SK-N-SH treated with all-trans-retinoic acid at 6 μM for 48 hours (cell line): ENCODE measurements at regions not wholly inside any gene's neighbourhood (a gene's known extent, or its start where the extent isn't known, plus 50 kb on each side); places are given as distances from the start of the nearest gene placed in this dataset.

Source experiments
- ARNTL ChIP-seq: fragments of 450-650 bp; formaldehyde crosslinking; IDR thresholded peaks from 2 replicates; pipeline ENCODE4 v1.5.0; 2020; ENCODE audit warnings: low read depth, mild to moderate bottlenecking, moderate library complexity, borderline replicate concordance
- GLIS3 ChIP-seq: fragments of 250-450 bp; sonication (Bioruptor Pico); IDR thresholded peaks from 2 replicates; pipeline ENCODE4 v1.5.0; 2020; ENCODE audit warnings: mild to moderate bottlenecking, moderate library complexity
- PPARA ChIP-seq: fragments of 250-450 bp; sonication (Bioruptor Pico); IDR thresholded peaks from 2 replicates; pipeline ENCODE4 v1.5.0; 2020; ENCODE audit warnings: mild to moderate bottlenecking, borderline replicate concordance
- TCF4 ChIP-seq: fragments of 250-450 bp; sonication (Bioruptor Pico); IDR thresholded peaks from 2 replicates; pipeline ENCODE4 v1.8.0; 2021; ENCODE audit warnings: mild to moderate bottlenecking, moderate library complexity, borderline replicate concordance
- ZFP3 ChIP-seq: fragments of 250-450 bp; sonication (Bioruptor Pico); IDR thresholded peaks from 2 replicates; pipeline ENCODE4 v1.5.0; 2020; ENCODE audit warnings: mild to moderate bottlenecking, moderate library complexity
- ZNF565 ChIP-seq: fragments of 450-650 bp; formaldehyde crosslinking; conservative IDR thresholded peaks from 2 replicates; pipeline ENCODE4 v1.5.0; 2020; ENCODE audit warnings: low read depth, mild to moderate bottlenecking, moderate library complexity
- TF ChIP-seq, protein P1 (sequence below): fragments of 250-450 bp; sonication (Bioruptor Pico); IDR thresholded peaks from 2 replicates; pipeline ENCODE4 v1.5.1; 2020; ENCODE audit warnings: low read depth, mild to moderate bottlenecking, moderate library complexity
- TF ChIP-seq, protein P2 (sequence below): fragments of 250-450 bp; sonication (Bioruptor Pico); IDR thresholded peaks from 2 replicates; pipeline ENCODE4 v1.8.0; 2020; ENCODE audit warnings: mild to moderate bottlenecking, moderate library complexity, borderline replicate concordance
- TF ChIP-seq, protein P3 (sequence below): fragments of 250-450 bp; sonication (Bioruptor Pico); IDR thresholded peaks from 2 replicates; pipeline ENCODE4 v1.5.1; 2021; ENCODE audit warnings: mild to moderate bottlenecking, moderate library complexity
- TF ChIP-seq, protein P4 (sequence below): fragments of 250-450 bp; sonication (Bioruptor Pico); IDR thresholded peaks from 2 replicates; pipeline ENCODE4 v1.5.0; 2020; ENCODE audit warnings: mild to moderate bottlenecking, moderate library complexity

DNA sequence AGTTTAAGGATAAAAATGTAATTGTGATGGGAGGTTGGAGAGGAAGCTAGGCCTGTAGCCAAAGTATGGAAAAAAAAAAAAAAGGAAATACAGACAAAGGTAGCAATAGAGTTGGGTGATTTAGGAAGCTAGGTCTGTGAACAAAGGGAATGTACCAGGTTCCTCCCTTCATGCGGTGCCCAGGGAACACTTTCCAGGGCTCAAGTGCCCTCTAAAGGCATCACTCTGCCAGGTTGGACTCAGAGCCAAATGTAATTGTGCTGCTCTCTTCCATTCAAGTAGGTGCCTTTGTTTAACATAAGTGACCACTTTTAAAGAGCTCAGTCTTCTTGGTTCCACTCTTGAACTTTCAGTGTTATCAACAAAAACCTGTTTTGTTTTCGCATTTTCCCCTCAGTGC lies 159.7 kb upstream of the AHI1 start:
- TF ChIP-seq, protein P1, sequence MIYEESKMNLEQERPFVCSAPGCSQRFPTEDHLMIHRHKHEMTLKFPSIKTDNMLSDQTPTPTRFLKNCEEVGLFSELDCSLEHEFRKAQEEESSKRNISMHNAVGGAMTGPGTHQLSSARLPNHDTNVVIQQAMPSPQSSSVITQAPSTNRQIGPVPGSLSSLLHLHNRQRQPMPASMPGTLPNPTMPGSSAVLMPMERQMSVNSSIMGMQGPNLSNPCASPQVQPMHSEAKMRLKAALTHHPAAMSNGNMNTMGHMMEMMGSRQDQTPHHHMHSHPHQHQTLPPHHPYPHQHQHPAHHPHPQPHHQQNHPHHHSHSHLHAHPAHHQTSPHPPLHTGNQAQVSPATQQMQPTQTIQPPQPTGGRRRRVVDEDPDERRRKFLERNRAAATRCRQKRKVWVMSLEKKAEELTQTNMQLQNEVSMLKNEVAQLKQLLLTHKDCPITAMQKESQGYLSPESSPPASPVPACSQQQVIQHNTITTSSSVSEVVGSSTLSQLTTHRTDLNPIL (CRISPR knock-in tag): no peak
- TF ChIP-seq TCF4 (CRISPR knock-in tag) (no peak), PPARA (no peak), ZNF565 (no peak), GLIS3 (no peak), ZFP3 (CRISPR knock-in tag) (no peak), ARNTL (no peak)
- TF ChIP-seq, protein P2, sequence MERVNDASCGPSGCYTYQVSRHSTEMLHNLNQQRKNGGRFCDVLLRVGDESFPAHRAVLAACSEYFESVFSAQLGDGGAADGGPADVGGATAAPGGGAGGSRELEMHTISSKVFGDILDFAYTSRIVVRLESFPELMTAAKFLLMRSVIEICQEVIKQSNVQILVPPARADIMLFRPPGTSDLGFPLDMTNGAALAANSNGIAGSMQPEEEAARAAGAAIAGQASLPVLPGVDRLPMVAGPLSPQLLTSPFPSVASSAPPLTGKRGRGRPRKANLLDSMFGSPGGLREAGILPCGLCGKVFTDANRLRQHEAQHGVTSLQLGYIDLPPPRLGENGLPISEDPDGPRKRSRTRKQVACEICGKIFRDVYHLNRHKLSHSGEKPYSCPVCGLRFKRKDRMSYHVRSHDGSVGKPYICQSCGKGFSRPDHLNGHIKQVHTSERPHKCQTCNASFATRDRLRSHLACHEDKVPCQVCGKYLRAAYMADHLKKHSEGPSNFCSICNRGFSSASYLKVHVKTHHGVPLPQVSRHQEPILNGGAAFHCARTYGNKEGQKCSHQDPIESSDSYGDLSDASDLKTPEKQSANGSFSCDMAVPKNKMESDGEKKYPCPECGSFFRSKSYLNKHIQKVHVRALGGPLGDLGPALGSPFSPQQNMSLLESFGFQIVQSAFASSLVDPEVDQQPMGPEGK (CRISPR knock-in tag): no peak
- TF ChIP-seq, protein P3, sequence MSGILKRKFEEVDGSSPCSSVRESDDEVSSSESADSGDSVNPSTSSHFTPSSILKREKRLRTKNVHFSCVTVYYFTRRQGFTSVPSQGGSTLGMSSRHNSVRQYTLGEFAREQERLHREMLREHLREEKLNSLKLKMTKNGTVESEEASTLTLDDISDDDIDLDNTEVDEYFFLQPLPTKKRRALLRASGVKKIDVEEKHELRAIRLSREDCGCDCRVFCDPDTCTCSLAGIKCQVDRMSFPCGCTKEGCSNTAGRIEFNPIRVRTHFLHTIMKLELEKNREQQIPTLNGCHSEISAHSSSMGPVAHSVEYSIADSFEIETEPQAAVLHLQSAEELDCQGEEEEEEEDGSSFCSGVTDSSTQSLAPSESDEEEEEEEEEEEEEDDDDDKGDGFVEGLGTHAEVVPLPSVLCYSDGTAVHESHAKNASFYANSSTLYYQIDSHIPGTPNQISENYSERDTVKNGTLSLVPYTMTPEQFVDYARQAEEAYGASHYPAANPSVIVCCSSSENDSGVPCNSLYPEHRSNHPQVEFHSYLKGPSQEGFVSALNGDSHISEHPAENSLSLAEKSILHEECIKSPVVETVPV (CRISPR knock-in tag): no peak
- TF ChIP-seq, protein P4, sequence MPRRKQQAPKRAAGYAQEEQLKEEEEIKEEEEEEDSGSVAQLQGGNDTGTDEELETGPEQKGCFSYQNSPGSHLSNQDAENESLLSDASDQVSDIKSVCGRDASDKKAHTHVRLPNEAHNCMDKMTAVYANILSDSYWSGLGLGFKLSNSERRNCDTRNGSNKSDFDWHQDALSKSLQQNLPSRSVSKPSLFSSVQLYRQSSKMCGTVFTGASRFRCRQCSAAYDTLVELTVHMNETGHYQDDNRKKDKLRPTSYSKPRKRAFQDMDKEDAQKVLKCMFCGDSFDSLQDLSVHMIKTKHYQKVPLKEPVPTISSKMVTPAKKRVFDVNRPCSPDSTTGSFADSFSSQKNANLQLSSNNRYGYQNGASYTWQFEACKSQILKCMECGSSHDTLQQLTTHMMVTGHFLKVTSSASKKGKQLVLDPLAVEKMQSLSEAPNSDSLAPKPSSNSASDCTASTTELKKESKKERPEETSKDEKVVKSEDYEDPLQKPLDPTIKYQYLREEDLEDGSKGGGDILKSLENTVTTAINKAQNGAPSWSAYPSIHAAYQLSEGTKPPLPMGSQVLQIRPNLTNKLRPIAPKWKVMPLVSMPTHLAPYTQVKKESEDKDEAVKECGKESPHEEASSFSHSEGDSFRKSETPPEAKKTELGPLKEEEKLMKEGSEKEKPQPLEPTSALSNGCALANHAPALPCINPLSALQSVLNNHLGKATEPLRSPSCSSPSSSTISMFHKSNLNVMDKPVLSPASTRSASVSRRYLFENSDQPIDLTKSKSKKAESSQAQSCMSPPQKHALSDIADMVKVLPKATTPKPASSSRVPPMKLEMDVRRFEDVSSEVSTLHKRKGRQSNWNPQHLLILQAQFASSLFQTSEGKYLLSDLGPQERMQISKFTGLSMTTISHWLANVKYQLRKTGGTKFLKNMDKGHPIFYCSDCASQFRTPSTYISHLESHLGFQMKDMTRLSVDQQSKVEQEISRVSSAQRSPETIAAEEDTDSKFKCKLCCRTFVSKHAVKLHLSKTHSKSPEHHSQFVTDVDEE: no peak
